Immature natural killer cell (primary cell): ENCODE measurements at regions not wholly inside any gene's neighbourhood (a gene's known extent, or its start where the extent isn't known, plus 50 kb on each side); places are given as distances from the start of the nearest gene placed in this dataset.

ENCODE experiments used
- DNase-seq, 3 donors: peaks; one replicate each; pipeline ENCODE4 v3.0.0; 2022; ENCODE audit warnings: mixed read lengths in 1 of 3
- H3K27ac Mint-ChIP-seq, 6 donors: one replicate each; pipeline ENCODE4 v1.8.0; 2020; ENCODE audit warnings: mixed read lengths in 6 of 6, mild to moderate bottlenecking in 5 of 6, inconsistent platforms in 4 of 6, moderate library complexity in 3 of 6
- H3K27me3 Mint-ChIP-seq, 3 donors: one replicate each; pipeline ENCODE4 v1.8.0; 2020 to 2021; ENCODE audit warnings: low read depth in 3 of 3, mild to moderate bottlenecking in 3 of 3, mixed read lengths in 3 of 3, moderate library complexity in 3 of 3, inconsistent platforms in 1 of 3
- H3K36me3 Mint-ChIP-seq, 3 donors: one replicate each; pipeline ENCODE4 v1.8.0; 2020; ENCODE audit warnings: mixed read lengths in 3 of 3, inconsistent platforms in 2 of 3, mild to moderate bottlenecking in 2 of 3
- H3K4me1 Mint-ChIP-seq, 2 donors: one replicate each; pipeline ENCODE4 v1.8.0; 2020; ENCODE audit warnings: inconsistent platforms in 2 of 2, mild to moderate bottlenecking in 2 of 2, mixed read lengths in 2 of 2, moderate library complexity in 1 of 2
- H3K4me3 Mint-ChIP-seq, 5 donors: one replicate each; pipeline ENCODE4 v1.8.0; 2020; ENCODE audit warnings: mild to moderate bottlenecking in 5 of 5, mixed read lengths in 5 of 5, inconsistent platforms in 3 of 5, moderate library complexity in 3 of 5
- H3K9me3 Mint-ChIP-seq, 6 donors: one replicate each; pipeline ENCODE4 v1.8.0; 2020; ENCODE audit warnings: mild to moderate bottlenecking in 6 of 6, mixed read lengths in 6 of 6, inconsistent platforms in 4 of 6, moderate library complexity in 3 of 6

- Mint-ChIP-seq H3K27ac (no peak overlapping the region), H3K4me3 (no peak overlapping the region), H3K36me3 (no peaks in the 10 kb centered on the region), H3K27me3 (peaks cover 0 to 3% (median 0%) of the 10 kb centered on the region in 3 donors), H3K4me1 (no peaks in the 10 kb centered on the region), H3K9me3 (no peaks in the 10 kb centered on the region)
- no peak for DNase-seq
Observed at GRCh38 chr1:178614286-178614685, 101.4 kb downstream of the TEX35 start.

DNA sequence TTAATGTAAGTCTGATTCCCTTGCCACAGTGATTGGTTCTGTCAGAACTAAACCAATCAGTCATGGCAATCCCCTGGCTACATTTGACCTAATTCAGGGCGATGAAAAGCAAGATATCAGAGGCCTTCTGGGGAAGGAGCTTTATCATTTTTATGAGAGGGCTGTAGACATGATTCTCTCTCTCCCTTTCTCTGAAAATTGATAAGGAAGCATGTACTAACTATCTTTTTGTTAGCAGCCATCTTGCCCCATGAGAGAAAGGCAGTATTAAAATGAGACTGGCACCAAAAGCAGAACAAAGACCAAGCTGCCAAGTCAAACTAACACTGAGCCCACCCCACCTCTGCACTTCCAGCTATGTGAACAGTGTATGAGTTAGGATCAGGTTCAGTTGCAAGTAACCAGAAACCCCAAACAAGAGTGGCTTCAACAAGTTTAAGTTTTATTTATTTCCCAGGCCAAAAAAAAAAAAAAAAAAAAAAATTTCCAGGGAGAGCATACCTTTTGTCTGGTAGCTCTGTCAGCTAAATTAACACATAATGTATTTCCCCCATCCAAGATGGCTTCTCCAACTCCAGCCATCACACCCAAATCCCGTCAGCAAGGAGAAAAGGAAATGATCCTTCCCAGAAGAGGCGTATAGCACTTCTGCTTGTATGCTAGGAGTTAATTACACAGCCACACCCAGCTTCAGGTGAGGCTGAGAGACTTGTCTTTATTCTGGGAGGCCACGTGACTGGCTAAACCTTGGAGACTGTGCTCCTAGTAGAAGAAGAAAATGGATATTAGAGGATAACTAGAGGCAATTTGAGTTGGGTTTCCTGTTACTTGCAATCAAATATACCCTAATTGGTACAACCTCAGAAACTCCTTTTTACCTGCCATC lies 105.8 kb upstream of the RALGPS2 start:
- H3K4me3 Mint-ChIP-seq = no peak overlapping the region
- H3K27me3 Mint-ChIP-seq = peaks cover 0 to 3% (median 0%) of the 10 kb centered on the region in 3 donors
- no peak overlapping the region for H3K27ac Mint-ChIP-seq
- no peaks in the 10 kb centered on the region for H3K36me3 Mint-ChIP-seq
- H3K4me1 Mint-ChIP-seq = no peaks in the 10 kb centered on the region
- no peaks in the 10 kb centered on the region for H3K9me3 Mint-ChIP-seq
- no peak for DNase-seq

GRCh38 chr1:178620584-178621475 lies 104.2 kb upstream of the RALGPS2 start:
- Mint-ChIP-seq H3K4me1 (no peaks in the 10 kb centered on the region), H3K27ac (no peak overlapping the region), H3K9me3 (no peaks in the 10 kb centered on the region)

DNA sequence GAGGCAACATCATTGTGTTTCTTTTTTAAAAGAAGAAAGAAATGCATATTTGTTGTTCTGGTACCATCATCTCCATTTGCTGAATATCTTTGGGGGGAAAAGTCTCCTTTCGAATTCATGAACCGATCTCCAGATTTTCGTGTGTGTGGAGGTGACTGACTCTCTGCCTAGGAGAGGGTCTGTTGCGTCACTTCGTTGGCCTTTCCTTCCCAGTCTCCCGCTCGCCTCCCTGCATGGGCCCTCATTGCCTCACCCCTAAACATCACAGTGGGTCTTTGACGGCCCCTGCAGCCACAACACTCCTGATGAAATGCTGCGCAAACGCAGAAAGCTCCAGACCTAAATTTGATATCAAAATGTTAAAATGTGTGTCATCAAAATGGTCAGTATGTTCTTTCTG lies 103.2 kb upstream of the RALGPS2 start:
- DNase-seq = no peak
- no peaks in the 10 kb centered on the region for H3K36me3 Mint-ChIP-seq
- H3K4me1 Mint-ChIP-seq = no peaks in the 10 kb centered on the region
- no peak overlapping the region for H3K4me3 Mint-ChIP-seq
- H3K27ac Mint-ChIP-seq = no peak overlapping the region
- peaks cover 0 to 3% (median 0%) of the 10 kb centered on the region in 3 donors for H3K27me3 Mint-ChIP-seq
- H3K9me3 Mint-ChIP-seq = no peaks in the 10 kb centered on the region

More at GRCh38 chr1:178620584-178621475, 104.2 kb upstream of the RALGPS2 start:
- no peak overlapping the region for H3K4me3 Mint-ChIP-seq
- no peaks in the 10 kb centered on the region for H3K36me3 Mint-ChIP-seq
- peaks cover 0 to 3% (median 0%) of the 10 kb centered on the region in 3 donors for H3K27me3 Mint-ChIP-seq
- DNase-seq = no peak

DNA sequence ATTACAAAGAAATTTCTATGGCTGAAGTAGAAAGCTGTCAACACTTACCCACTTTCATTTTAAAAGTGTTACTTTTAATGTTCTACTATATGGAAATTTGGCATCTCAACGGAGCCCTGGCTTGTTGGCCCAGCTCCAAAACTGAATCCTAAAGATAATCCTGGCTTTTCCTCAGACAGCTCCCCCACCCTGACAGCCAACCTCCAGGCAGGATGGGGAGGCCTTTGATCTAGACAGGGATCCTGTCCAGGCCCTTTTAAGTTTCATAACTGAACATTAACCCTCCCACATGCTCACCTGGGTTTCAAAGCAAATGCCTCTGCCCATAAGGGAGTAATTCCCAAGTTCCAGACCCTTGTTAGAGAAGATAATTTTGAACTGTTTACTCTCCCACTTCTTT lies 99.3 kb upstream of the RALGPS2 start:
- Mint-ChIP-seq H3K4me3 (no peak overlapping the region), H3K27me3 (peaks cover 0 to 3% (median 2%) of the 10 kb centered on the region in 3 donors), H3K36me3 (no peaks in the 10 kb centered on the region), H3K4me1 (no peaks in the 10 kb centered on the region), H3K27ac (no peak overlapping the region), H3K9me3 (no peaks in the 10 kb centered on the region)
- DNase-seq = no peak

DNA sequence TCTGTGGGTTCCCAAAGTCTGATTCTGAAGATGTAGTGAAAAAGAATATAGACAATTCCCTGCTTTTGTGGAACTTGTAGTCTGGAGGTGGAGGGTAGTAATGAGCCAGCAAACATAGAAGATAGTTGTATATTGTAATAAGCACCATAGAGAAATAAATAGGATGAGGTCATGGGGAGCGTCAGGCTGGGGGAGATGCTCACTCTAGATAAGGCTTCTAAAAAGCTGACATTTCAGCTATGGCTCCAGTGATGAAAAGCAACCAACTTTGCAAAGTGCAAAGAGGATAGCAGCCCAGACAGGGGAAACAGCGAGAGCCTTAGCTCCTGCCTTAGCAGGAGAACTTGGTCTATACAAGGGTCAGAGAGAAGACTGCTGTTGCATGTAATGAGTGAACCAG lies 98.0 kb upstream of the RALGPS2 start:
- Mint-ChIP-seq H3K27ac (no peak overlapping the region), H3K9me3 (no peaks in the 10 kb centered on the region), H3K4me1 (no peaks in the 10 kb centered on the region), H3K4me3 (no peak overlapping the region), H3K36me3 (no peaks in the 10 kb centered on the region), H3K27me3 (peaks cover 0 to 2% (median 0%) of the 10 kb centered on the region in 3 donors)
- DNase-seq = no peak

DNA sequence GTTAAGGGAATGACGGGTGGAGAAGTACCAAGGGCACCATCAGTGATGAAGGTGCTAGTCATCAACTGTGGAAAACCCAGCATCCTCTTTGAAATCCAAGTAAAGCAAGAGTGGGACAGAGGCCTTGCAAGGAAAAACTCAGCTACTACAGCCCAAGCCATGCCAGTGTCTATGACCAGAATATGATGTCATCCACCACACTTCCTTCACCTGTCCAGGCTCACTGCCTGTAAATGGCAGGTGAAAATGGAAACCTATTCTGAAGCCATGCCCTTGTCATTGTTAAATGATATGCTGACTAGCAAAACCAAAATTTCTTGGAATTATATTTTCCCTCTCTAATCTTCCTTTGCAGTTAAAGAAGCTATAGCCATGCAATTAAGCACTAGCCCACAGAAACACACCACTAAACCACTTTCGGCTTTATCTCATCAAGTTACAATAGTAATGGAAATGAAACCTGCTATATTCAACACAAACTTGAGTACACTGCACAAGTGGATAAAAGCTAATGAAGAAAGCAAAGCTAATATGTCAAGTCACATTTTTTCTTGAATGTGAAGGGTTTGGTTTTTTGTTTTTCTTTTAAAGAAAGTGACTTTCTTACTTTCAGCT lies 96.3 kb upstream of the RALGPS2 start:
- Mint-ChIP-seq H3K9me3 (no peaks in the 10 kb centered on the region), H3K4me3 (no peak overlapping the region), H3K27ac (no peak overlapping the region), H3K4me1 (no peaks in the 10 kb centered on the region), H3K27me3 (peaks cover 0 to 2% (median 0%) of the 10 kb centered on the region in 3 donors), H3K36me3 (no peaks in the 10 kb centered on the region)
- no peak for DNase-seq

GRCh38 chr1:178629252-178630154 lies 95.5 kb upstream of the RALGPS2 start:
- no peak overlapping the region for H3K27ac Mint-ChIP-seq
- H3K4me1 Mint-ChIP-seq = no peaks in the 10 kb centered on the region
- no peak overlapping the region for H3K4me3 Mint-ChIP-seq
- no peaks in the 10 kb centered on the region for H3K9me3 Mint-ChIP-seq
- no peaks in the 10 kb centered on the region for H3K36me3 Mint-ChIP-seq
- H3K27me3 Mint-ChIP-seq = peaks cover 0 to 2% (median 0%) of the 10 kb centered on the region in 3 donors
- DNase-seq = no peak

DNA sequence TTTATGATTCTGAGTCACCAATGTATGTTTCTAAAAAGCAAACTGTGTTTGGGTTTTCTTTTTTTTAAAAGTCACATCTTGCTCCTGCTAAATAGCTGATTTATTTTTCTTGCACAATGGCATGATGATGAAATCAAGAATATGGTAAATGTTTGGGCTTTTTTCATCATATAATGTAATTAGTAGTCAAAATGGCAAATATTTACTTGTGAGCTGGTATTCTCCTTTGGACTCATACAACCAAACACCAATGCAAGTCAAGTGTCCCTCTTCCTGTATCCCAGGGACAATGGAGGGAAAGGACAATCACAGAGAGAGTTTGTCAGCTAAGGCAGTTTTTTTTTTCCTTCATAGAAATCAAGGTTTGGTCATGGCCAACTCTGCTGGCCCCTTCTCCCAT lies 94.6 kb upstream of the RALGPS2 start:
- Mint-ChIP-seq H3K4me1 (no peaks in the 10 kb centered on the region), H3K27ac (no peak overlapping the region), H3K36me3 (no peaks in the 10 kb centered on the region)

DNA sequence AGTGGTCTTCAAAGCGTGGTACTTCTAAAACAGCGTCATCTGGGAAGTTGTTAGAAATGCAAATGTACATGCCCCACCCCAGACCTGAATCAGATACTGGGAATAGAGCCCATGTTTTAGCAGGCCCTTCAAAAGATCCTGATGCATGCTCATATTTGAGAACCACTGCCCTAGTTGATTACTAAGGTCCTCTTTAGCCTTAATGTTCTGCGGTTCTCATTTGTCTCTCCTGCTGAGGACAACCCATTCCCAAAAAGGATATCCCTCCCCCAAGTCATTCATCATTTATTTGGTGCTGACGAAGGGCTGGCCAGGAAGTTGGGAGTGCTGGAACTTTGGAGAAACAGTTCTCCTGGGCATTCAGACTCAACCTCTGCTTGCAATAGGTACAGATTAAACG lies 92.4 kb upstream of the RALGPS2 start:
- H3K36me3 Mint-ChIP-seq = no peaks in the 10 kb centered on the region
- H3K27ac Mint-ChIP-seq = no peak overlapping the region
- H3K27me3 Mint-ChIP-seq = peaks cover 0 to 4% (median 2%) of the 10 kb centered on the region in 3 donors
- no peak for DNase-seq
- H3K9me3 Mint-ChIP-seq = no peaks in the 10 kb centered on the region
- no peaks in the 10 kb centered on the region for H3K4me1 Mint-ChIP-seq
- H3K4me3 Mint-ChIP-seq = no peak overlapping the region

More for the DNA sequence above, 94.6 kb upstream of the RALGPS2 start:
- Mint-ChIP-seq H3K27me3 (peaks cover 0 to 4% (median 0%) of the 10 kb centered on the region in 3 donors), H3K9me3 (no peaks in the 10 kb centered on the region), H3K4me3 (no peak overlapping the region)
- no peak for DNase-seq

DNA sequence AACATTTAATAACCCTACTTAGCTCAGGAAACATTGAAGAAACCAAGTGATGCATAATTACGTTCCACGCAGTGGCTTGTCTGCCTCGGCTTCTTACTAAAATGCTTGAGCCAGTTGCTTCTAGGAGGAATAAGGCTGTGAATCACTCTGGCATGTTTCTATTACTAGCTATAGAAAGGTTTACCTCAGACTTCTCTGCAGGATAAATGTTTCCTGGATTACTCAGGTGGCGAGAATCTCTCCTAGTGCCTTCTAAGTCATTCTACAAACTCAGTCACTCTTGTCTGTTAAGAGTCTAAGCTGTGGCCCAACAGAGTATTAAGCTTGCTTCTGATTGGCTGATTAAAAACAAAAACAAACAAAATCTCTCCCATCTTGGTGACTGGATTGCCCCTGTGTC lies 92.0 kb upstream of the RALGPS2 start:
- H3K27ac Mint-ChIP-seq = no peak overlapping the region
- H3K9me3 Mint-ChIP-seq = no peaks in the 10 kb centered on the region
- no peak overlapping the region for H3K4me3 Mint-ChIP-seq
- H3K36me3 Mint-ChIP-seq = no peaks in the 10 kb centered on the region
- H3K27me3 Mint-ChIP-seq = peaks cover 0 to 4% (median 2%) of the 10 kb centered on the region in 3 donors
- no peaks in the 10 kb centered on the region for H3K4me1 Mint-ChIP-seq
- no peak for DNase-seq

GRCh38 chr1:178634445-178634844 lies 90.6 kb upstream of the RALGPS2 start:
- Mint-ChIP-seq H3K9me3 (no peaks in the 10 kb centered on the region), H3K27me3 (peaks cover 0 to 2% (median 2%) of the 10 kb centered on the region in 3 donors), H3K36me3 (no peaks in the 10 kb centered on the region), H3K27ac (no peak overlapping the region), H3K4me1 (no peaks in the 10 kb centered on the region), H3K4me3 (no peak overlapping the region)
- DNase-seq = no peak

GRCh38 chr1:178637841-178638240 lies 87.2 kb upstream of the RALGPS2 start:
- H3K4me1 Mint-ChIP-seq = no peaks in the 10 kb centered on the region
- H3K4me3 Mint-ChIP-seq = no peak overlapping the region
- no peak overlapping the region for H3K27ac Mint-ChIP-seq

More at GRCh38 chr1:178637841-178638240, 87.2 kb upstream of the RALGPS2 start:
- Mint-ChIP-seq H3K36me3 (no peaks in the 10 kb centered on the region), H3K9me3 (no peaks in the 10 kb centered on the region), H3K27me3 (peaks cover 0 to 2% (median 2%) of the 10 kb centered on the region in 3 donors)
- DNase-seq = no peak
